ENCODE measurements at regions not wholly inside any gene's neighbourhood (a gene's known extent, or its start where the extent isn't known, plus 50 kb on each side); places are given as distances from the start of the nearest gene placed in this dataset.

GRCh38 chr12:98423963-98424362 is 91.4 kb upstream of the TMPO start:
- TF ChIP-seq, protein P1, sequence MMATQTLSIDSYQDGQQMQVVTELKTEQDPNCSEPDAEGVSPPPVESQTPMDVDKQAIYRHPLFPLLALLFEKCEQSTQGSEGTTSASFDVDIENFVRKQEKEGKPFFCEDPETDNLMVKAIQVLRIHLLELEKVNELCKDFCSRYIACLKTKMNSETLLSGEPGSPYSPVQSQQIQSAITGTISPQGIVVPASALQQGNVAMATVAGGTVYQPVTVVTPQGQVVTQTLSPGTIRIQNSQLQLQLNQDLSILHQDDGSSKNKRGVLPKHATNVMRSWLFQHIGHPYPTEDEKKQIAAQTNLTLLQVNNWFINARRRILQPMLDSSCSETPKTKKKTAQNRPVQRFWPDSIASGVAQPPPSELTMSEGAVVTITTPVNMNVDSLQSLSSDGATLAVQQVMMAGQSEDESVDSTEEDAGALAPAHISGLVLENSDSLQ (IDR thresholded peaks at IDR 0.05) = no peak
- TF ChIP-seq FOXK2 (IDR thresholded peaks at IDR 0.05) = no peak
- no peak for TF ChIP-seq SUZ12 (IDR thresholded peaks at IDR 0.05)
- no peak for TF ChIP-seq FOXM1 (IDR thresholded peaks at IDR 0.05; ENCODE audit: borderline replicate concordance)
- TF ChIP-seq BHLHE40 (IDR thresholded peaks at IDR 0.05; ENCODE audit: borderline replicate concordance) = no peak
- no peak for TF ChIP-seq ZNF384 (IDR thresholded peaks at IDR 0.05)
- TF ChIP-seq SP1 (IDR thresholded peaks at IDR 0.05) = no peak
- TF ChIP-seq ELF4 (IDR thresholded peaks at IDR 0.05) = no peak
- TF ChIP-seq CTBP1 (IDR thresholded peaks at IDR 0.05; ENCODE audit: borderline replicate concordance) = no peak
